Left ventricle myocardium inferior (tissue), 1 donor: ENCODE measurements at regions not wholly inside any gene's neighbourhood (a gene's known extent, or its start where the extent isn't known, plus 50 kb on each side); places are given as distances from the start of the nearest gene placed in this dataset.

Experiments
- DNase-seq: peaks from one replicate; pipeline ENCODE4 v3.0.0-alpha.2; 2020
- H3K27ac ChIP-seq: fragments of 200-600 bp; replicated peaks from 2 replicates; pipeline ENCODE4 v1.8.0; 2021
- H3K27me3 ChIP-seq: fragments of 200-600 bp; 2 replicates; pipeline ENCODE4 v1.8.0; 2021; ENCODE audit warnings: low read depth
- H3K36me3 ChIP-seq: fragments of 200-600 bp; 2 replicates; pipeline ENCODE4 v1.8.0; 2021
- H3K4me1 ChIP-seq: fragments of 200-600 bp; 2 replicates; pipeline ENCODE4 v1.8.0; 2021
- H3K4me3 ChIP-seq: fragments of 200-600 bp; 2 replicates; pipeline ENCODE4 v1.8.0; 2021; ENCODE audit warnings: mild to moderate bottlenecking, moderate library complexity
- H3K9me3 ChIP-seq: fragments of 200-600 bp; replicated peaks from 2 replicates; pipeline ENCODE4 v1.8.0; 2021
- CTCF ChIP-seq: fragments of 200-600 bp; IDR thresholded peaks from 2 replicates; pipeline ENCODE4 v1.8.0; 2021; ENCODE audit warnings: antibody characterized with exemption, mild to moderate bottlenecking, borderline replicate concordance
- intact Hi-C: fragments of 100-400 bp; cut with micrococcal nuclease; formaldehyde crosslinking; loops from one replicate; pipeline ENCODE4 v1.11.0; 2022
- donor health status: DM: no; HTN: yes; CAD: no; lungs with severe emphysema.

DNA sequence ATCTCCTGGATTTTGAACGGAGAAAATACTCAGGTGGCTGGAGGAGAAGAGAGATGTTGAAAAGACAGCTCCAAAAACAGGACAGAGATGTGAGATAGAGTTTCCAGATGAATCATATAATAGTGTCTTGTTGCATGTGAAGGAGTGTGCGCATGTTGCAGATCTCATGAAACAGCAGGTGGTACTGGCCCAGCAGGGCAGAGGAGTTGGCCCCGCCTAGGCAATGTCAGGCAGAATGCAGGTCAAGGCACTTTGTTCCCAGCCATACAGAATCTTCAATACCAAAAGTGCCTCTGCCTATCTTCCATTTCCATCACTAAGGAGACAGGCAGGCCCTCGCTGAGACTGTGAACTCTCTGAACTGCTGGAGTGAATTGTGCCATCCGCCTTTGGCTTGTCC is 63.9 kb upstream of the FAT1 start:
- no peak for TF ChIP-seq CTCF
- intact Hi-C loops, result no loop called here
- Histone ChIP-seq H3K9me3 (no peaks in the 10 kb centered on the region), H3K4me3 (no peak overlapping the region), H3K27me3 (no peaks in the 10 kb centered on the region), H3K4me1 (no peaks in the 10 kb centered on the region), H3K27ac (no peak overlapping the region), H3K36me3 (no peaks in the 10 kb centered on the region)
- DNase-seq, result no peak

DNA sequence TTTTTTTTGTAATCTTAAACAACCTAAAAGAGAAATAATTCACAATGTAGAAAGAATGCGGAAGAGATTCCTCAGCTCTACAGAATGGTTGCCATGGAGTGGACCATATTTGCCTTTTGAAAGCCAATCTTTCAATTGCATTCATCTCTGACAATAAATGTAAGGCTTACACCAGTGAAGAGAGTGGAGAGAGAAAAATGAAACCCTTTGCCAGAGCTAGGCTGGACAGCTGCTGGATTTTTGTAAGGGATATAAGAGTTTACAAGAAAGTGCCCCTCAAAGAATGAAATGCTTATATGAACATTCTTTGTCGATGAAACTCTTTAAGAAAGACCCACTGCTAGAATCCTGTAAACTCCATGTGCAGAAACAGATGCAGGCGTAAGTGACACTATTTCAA is 66.0 kb upstream of the FAT1 start:
- Histone ChIP-seq H3K36me3 (no peaks in the 10 kb centered on the region), H3K9me3 (no peaks in the 10 kb centered on the region), H3K4me1 (no peaks in the 10 kb centered on the region), H3K27ac (no peak overlapping the region), H3K27me3 (no peaks in the 10 kb centered on the region), H3K4me3 (no peak overlapping the region)
- TF ChIP-seq CTCF, result no peak
- no peak for DNase-seq
- intact Hi-C loops, result no loop called here

DNA sequence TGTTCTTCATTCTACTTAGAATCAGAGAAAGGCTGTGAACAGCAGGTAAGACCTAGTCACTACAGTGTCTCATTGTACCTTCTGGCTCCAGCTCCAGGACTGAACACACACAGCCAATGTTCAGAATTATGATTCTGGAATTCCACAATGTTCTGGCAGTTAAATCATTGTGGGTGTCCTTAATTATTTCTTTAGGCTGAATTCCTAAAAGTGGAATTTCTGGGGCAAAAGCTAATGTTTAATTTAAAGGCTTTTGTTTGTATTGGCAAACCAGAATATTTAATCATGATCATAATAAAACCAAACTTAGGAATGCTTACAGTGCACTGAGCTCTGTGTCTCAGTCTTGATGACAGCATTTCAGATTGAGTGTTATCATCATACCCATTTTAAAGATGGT is 67.0 kb upstream of the FAT1 start:
- DNase-seq, result no peak
- no peak overlapping the region for H3K27ac ChIP-seq
- H3K4me3 ChIP-seq, result no peak overlapping the region
- no peaks in the 10 kb centered on the region for H3K27me3 ChIP-seq
- no peaks in the 10 kb centered on the region for H3K9me3 ChIP-seq
- intact Hi-C loops, result no loop called here
- no peaks in the 10 kb centered on the region for H3K4me1 ChIP-seq
- no peak for TF ChIP-seq CTCF
- H3K36me3 ChIP-seq, result no peaks in the 10 kb centered on the region

DNA sequence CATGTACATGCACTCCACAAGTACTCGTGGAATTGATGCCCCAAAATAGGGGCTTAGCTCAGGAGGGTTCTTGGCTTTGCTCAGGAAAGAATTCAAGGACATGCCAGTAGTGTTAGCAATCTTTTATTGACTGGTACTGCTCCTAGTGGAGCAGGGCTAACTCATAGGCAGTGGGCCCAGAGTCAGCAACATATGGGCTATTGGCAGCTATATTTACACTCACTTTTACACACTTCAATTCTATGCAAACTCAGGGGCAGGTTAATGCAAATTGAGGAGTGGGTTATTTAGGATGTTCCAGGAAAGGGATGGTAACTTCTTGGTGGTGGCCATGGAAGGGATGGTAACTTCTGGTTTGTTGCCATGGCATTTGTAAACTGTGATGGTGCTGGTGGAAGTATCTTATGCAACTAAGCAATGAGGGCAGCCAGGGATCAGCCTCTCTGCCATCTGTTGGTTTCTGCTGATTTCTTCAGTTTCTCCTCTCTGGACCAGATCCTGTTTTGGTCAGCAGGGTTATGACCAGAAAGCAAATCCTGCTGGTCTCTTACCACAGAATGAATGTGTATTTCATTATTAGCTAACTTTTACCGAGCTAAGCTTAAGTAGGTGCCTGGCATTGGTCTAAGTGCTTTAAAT is 69.2 kb upstream of the FAT1 start:
- Histone ChIP-seq H3K4me3 (no peak overlapping the region), H3K36me3 (no peaks in the 10 kb centered on the region), H3K27me3 (no peaks in the 10 kb centered on the region), H3K27ac (no peak overlapping the region), H3K9me3 (no peaks in the 10 kb centered on the region), H3K4me1 (no peaks in the 10 kb centered on the region)
- TF ChIP-seq CTCF, result no peak
- DNase-seq, result no peak
- intact Hi-C loops, result no loop called here

GRCh38 chr4:186798951-186799659 is 75.4 kb upstream of the FAT1 start:
- Histone ChIP-seq H3K36me3 (no peaks in the 10 kb centered on the region), H3K9me3 (no peaks in the 10 kb centered on the region), H3K27ac (no peak overlapping the region), H3K27me3 (no peaks in the 10 kb centered on the region), H3K4me3 (no peak overlapping the region), H3K4me1 (no peaks in the 10 kb centered on the region)
- TF ChIP-seq CTCF, result no peak
- intact Hi-C loops, result no loop called here
- no peak for DNase-seq
